ENCODE measurements at regions not wholly inside any gene's neighbourhood (a gene's known extent, or its start where the extent isn't known, plus 50 kb on each side); places are given as distances from the start of the nearest gene placed in this dataset.

- TF ChIP-seq RFX5 (IDR thresholded peaks at IDR 0.05) (no peak), BCL3 (IDR thresholded peaks at IDR 0.05) (no peak), CHD4 (IDR thresholded peaks at IDR 0.05; ENCODE audit: borderline replicate concordance) (no peak), HES2 (IDR thresholded peaks at IDR 0.05) (no peak)
These were observed 79.4 kb downstream of the IRF8 start for GRCh38 chr16:85978291-85978775.

Data from A549 (cell line).